NCI-H524 treated with DMSO at 0.1 percent for 48 hours (cell line): ENCODE measurements at regions not wholly inside any gene's neighbourhood (a gene's known extent, or its start where the extent isn't known, plus 50 kb on each side); places are given as distances from the start of the nearest gene placed in this dataset.

Experiments
- DNase-seq: peaks from one replicate; lab custom pipeline; 2025; lab: John Stamatoyannopoulos, UW

DNA sequence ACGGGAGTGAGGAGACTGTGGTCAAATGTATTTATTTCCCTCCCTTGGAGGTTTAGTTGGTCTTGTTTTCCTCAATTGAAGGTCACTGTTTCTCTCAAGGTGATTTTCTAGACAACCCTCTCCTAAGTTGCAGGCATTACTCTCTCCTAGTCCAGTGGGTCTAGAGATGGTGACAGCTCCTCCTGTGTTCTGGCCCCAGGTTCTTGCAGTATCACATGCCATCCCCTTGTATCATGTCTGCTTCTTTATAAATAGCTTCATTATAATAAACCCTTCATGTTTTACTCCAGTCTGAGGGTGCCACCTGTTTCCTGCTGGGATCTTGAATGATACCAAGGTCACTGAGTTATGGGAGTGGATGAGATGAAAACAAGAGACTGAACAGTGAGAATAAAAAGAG, 208.0 kb upstream of the KCNN2 start:
- no peak for DNase-seq

GRCh38 chr5:114166081-114166480, 195.8 kb upstream of the KCNN2 start:
- no peak for DNase-seq

GRCh38 chr5:114174131-114174530, 187.7 kb upstream of the KCNN2 start:
- no peak for DNase-seq

- DNase-seq = no peak
Measured at GRCh38 chr5:114174837-114175236, 187.0 kb upstream of the KCNN2 start.

DNA sequence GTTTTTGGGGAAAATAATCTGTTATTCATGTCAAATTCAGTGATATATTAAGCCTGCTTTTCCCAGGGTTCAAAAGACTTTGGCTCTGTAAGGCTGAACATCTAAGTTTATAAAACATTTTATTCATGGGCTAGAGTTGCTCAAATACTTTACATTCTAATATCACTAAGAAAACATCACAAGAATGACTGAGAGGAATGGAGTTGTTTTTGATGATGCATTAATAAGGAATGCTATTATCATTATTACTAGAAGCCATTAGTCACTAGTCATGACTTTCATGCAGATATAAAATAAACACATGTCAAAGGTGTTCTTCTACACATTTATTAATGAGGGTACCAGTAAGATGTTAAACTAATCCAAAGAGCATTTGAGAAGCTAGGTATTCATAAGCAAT, 185.5 kb upstream of the KCNN2 start:
- DNase-seq = no peak

GRCh38 chr5:114179134-114179533, 182.7 kb upstream of the KCNN2 start:
- no peak for DNase-seq

DNA sequence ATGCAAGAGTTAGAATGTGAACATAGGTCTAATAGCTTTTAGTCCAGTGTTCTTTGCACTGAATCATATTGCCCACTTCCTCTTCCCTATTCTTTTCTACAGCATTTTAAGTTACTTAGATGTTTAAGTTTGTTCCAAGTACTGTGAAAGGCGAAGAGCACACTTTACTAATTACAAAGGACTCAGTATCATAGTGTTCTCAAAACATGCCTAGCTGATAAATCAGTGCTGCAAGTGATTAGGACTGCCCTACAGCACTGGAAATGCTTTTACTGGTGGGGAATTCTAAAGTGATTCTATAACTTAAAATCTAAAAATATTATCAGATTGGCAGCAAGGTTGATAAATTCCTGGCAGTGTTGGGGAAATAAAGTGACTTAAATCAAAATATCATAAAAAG, 177.9 kb upstream of the KCNN2 start:
- no peak for DNase-seq

GRCh38 chr5:114185274-114185673, 176.6 kb upstream of the KCNN2 start:
- no peak for DNase-seq

- DNase-seq = no peak
Measured at GRCh38 chr5:114191441-114191840, 170.4 kb upstream of the KCNN2 start.

GRCh38 chr5:114192108-114192507, 169.8 kb upstream of the KCNN2 start:
- DNase-seq = no peak

DNA sequence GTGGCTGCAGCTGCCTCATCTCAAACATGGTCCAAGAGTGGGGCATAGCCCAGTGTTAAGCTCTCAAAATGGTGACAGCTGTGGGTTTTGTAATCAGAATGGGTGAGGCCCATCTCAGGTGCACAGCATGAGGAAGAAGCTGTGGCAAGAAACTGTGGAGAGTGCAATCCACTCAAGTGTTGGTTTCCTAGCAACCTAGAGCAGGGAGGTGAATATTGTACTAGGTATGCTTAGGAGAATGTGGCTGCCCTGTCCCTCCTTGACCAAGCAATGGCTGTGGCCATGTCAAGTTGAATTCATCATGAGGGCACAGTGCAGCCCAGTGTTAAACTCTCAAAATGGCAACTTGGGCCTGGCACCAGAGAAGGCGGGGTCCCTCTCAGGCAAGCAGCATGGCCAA, 160.5 kb upstream of the KCNN2 start:
- no peak for DNase-seq

DNA sequence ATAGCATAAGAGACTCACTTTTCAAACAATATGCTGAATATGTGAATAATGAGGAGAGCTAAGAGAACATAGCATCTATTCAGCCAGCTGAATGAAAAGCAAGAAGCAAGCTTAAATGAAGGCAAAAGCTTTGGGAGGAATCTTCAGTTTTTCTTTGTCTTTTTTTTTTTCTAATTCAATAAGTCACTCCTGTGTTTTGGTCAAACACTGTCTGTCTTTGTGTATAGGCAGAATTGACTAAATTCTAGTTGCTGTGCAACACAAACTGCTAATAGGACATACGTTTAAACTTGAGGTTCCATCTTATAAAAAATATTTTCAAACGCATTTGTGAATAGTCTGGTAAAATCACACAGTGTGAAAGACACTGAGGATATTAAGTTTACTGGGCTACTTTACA, 156.9 kb upstream of the KCNN2 start:
- DNase-seq = no peak

DNA sequence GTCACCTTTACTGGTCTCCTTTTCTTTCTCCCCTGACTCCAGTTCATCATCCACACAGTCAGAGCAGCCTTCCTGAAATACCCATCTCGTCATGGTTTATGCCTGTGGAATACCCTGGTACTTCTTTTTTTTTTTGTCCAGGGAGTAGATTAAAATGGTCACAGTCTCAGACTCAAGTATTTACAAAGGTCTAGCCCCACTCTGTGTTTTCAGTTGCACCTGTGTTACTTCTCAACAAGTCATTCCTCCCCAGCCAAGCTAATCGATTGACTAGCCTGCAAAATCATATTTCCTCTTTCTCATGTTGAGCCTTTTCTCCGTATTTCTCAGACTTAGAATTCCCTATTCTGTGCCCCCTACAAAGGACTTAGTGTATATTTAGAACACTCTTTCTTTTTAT, 155.2 kb upstream of the KCNN2 start:
- no peak for DNase-seq

- no peak for DNase-seq
Measured at GRCh38 chr5:114207615-114208014, 154.3 kb upstream of the KCNN2 start.

GRCh38 chr5:114208120-114208519, 153.8 kb upstream of the KCNN2 start:
- no peak for DNase-seq

DNA sequence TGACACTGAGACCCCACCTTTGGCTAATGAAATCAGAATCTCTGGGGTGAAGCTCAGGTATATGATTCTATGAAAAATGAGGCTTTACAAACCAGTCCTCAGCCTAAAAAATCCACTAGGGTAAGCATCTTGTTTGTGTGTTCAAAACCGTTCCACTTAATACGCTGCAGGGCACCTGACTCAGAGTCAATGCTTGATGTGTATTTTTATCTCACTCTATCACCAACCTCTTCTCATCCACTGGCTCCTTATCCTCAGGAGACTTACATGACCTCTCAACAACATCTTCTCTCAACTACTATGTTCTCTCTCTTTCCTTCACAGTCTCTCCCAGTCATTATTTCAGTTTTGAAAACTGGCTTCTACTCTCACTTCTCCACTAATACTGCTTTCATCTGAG, 153.3 kb upstream of the KCNN2 start:
- no peak for DNase-seq

DNA sequence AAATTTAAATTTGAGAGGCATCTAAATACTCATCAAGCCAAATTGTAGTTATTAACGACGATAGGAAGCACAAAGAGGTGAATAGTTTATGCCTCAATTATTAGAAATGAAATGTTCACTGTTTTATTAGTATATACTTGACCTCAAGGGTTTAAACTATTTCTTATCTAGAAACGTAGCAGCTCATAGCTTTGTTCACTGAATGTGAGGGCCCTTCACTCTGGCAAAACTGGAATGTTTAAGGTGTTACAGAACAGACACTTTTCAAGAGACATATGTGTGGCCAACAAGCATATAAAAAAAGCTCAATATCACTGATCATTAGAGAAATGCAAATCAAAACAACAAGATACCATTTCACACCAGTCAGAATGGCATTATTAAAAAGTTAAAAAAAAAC, 151.2 kb upstream of the KCNN2 start:
- no peak for DNase-seq

GRCh38 chr5:114221807-114222206, 140.1 kb upstream of the KCNN2 start:
- no peak for DNase-seq

GRCh38 chr5:114223866-114224265, 138.0 kb upstream of the KCNN2 start:
- no peak for DNase-seq

DNA sequence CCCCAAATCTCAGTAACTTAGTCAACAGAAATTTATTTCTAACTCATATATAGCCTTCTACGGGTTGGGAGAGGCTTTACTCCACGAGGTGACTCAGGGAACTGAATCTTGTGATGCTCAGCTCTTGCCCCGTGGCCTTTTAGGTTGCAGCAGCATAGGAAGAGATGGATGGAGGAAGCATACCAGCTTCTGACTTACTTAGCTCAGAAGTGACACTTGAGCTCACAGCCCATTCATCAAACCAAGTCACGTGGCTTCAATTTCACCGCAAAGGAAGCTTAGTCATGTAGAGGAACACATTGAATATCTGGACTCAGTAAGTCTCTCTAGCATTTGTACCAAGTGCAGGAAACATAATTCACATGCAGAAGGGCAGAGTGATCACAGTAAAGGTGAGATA, 124.1 kb upstream of the KCNN2 start:
- no peak for DNase-seq

DNA sequence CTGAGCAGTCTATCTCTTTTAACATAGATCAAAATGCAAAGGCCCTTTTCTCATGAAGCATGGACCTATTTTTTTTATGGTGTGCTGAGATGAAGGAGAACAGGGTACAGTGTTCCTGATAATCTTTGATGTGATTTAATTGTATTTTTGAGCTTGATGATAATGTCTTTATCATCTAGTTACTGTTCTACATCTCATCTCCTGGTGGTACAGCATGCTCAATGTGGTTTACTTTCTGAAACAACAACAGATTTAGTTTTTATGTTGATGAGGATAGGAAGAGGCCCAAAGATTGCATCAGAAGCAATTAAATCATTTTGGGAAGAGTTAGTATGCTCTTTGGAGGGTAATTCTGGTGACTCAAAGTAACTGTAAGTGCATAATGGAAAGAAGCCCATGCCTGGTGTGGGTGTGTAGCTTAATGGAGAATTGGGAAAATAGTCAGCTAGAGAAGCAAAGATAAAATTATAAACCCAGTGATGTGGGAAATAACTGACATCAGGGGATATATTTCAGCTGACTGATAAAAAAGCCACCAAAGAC, 123.0 kb upstream of the KCNN2 start:
- DNase-seq = no peak

GRCh38 chr5:114243281-114243971, 118.4 kb upstream of the KCNN2 start:
- DNase-seq = no peak

DNA sequence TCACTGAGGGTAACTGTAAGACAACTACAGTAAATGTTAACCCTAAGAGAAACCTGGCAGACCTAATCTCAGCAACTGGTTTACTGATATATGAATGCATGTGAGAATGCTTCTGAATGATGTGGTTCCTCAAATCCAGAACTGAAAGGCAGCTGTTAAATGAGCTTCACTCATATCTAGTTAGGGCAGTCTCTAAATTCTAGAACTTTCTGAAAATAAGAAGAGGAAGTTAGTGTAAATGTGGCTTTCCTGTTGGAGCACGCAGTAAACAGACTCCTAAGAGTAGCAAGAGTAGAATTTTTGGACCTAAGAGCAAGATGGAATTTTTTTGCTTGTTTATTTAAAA, 117.9 kb upstream of the KCNN2 start:
- DNase-seq = no peak

DNA sequence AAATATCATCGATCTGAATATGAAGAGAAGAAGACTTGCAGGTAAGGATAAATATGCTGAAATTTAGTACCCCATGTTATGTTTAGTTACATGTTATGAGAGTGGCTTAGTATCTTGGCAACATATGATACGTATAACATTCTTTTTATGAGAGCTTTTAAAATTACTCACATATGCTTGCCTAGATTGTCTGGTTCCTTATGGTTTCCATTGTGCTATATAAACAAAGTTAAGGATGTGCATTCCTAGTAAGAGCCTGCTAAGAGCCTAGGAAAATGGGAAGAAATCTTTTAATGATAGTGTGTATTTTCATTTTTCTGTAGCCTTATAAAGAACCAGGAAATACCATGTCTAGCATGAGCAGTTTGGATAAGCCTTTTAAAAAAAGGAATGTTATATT, 112.0 kb upstream of the KCNN2 start:
- no peak for DNase-seq

DNA sequence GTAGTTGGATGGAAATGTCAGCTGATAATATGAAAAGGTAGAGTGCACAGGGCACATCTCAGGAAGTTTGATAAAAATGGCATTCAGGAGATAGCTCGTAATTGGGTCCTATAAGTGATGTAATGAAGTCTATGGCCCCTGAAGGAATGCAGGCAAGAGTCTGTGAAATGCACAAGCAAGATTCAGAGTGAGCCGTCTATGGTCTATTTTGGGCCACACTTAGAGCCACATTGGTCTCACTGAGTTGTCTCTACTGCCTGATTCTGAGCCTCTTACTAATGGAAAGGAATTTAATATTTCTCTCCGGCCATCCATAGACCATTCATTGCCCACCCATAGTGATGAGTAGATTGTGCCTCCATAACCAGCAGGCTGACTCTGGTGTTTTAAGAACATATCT, 111.3 kb upstream of the KCNN2 start:
- no peak for DNase-seq
